ENCODE measurements at regions not wholly inside any gene's neighbourhood (a gene's known extent, or its start where the extent isn't known, plus 50 kb on each side); places are given as distances from the start of the nearest gene placed in this dataset.
A peak's percentile ranks its signal among the peaks of the same experiment; 100 is the strongest.

GRCh38 chr10:23493711-23494110, 54.8 kb downstream of the OTUD1 start:
- DNase-seq (ENCODE audit: low read depth): no peak

- no peak for DNase-seq (ENCODE audit: low read depth)
These were observed 57.9 kb downstream of the OTUD1 start for GRCh38 chr10:23496727-23497126.

DNA sequence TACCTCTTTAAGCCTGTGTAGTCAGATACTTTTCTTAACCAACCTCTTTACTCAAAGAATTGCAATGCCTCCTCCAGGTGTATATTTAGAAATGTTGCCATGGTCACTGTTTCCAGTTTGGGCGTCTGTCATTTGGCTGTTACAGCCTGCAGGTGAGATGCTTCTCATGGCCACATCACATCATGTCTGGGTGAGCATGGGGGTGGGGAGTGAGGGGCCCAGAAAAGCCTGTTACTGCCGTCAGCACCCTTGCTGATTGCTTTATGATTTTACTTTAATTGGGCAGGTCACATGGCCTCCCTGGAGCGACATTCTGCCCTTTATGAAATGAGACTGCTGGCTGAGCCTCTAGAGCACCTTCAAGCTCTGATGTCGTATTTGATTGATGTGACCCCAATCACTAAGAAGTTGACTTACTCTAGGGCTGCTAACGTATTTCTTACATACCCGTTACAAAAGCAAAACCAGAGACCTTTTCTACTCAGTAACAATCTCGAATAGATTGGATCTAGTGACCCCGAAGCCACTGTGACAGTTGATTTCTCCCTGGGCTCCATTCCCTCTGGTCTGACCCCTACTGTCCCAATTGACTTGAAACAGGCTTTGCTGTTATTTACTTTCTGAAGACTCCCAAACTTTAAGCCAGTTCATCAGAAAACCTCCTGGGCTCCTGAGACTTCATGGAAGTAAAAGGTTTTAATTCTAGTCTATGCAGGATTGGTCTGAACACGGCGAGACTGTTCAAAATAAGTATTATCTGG, 60.7 kb downstream of the OTUD1 start:
- no peak for DNase-seq (ENCODE audit: low read depth)

- DNase-seq (ENCODE audit: low read depth): no peak
These were observed 67.1 kb downstream of the OTUD1 start for GRCh38 chr10:23505797-23506465.

DNA sequence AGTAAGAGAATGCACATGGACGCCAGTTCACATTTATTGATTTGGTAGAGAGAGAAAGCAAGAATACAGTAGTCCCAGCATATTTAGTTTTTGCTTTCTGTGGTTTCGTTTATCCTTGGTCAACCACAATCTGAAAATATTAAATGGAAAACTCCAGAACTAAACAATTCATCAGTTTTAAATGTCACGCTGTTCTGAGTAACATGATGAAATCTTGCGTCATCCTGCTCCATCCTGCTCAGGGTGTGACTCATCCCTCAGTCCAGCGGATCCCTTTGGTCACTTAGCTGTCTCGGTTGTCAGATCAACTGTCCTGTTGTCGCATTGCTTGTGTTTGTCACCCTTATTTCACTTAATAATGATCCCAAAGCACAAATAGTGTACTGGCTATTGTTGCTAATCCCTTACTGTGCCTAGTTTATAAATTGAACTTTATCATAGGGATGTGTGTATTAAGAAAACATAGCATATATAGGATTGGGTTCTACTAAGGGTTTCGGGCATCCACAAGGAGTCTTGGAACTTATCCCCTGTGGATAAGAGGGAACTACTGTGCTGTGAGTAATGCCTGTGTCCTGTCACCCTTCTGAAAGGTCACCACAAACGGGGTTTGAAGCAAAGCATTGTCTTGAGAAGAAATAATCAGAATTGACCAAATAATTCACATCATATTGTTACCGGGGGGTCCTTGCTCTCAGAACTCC, 73.6 kb downstream of the OTUD1 start:
- DNase-seq (ENCODE audit: low read depth): peak; percentile 87

DNA sequence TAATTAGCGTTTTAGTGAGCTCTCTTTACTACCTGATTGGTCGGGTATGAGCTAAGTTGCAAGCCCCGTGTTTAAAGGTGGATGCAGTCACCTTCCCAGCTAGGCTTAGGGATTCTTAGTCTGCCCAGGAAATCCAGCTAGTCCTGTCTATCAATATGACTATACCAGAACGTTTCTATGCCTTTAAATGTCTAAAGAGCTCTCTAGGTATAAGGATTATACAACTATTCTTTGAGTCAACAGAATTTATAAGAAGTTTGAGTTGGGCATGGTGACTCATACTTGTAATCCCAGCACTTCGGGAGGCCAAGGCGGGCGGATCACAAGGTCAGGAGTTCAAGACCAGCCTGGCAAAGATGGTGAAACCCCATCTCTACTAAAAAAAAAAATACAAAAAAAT, 74.7 kb downstream of the OTUD1 start:
- peak; percentile 12 for DNase-seq (ENCODE audit: low read depth)

GRCh38 chr10:23514321-23514720, 75.4 kb downstream of the OTUD1 start:
- peak; percentile 77 for DNase-seq (ENCODE audit: low read depth)

GRCh38 chr10:23516530-23516929, 77.7 kb downstream of the OTUD1 start:
- peak; percentile 54 for DNase-seq (ENCODE audit: low read depth)

- DNase-seq (ENCODE audit: low read depth): no peak
These were observed 78.3 kb downstream of the OTUD1 start for GRCh38 chr10:23517155-23517554.

GRCh38 chr10:23521735-23522134, 82.9 kb downstream of the OTUD1 start:
- no peak for DNase-seq (ENCODE audit: low read depth)

DNA sequence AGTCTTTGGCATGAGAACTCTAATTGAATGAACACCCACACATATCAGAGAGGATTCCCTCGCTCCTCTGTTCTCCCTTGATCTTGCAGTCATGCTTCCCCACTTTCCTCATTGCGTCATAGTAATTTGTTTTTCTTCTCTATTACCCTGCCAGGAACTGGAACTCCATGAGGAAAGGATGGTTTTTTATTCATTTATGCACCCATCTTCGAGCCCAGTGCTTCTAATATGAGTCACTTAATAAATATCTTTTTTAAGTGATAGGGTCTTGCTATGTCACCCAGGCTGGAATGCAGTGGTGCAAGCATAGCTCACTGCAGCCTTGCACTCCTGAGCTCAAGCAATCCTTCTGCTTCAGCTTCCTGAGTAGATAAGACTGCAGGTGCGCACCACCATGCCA, 83.5 kb downstream of the OTUD1 start:
- DNase-seq (ENCODE audit: low read depth): peak; percentile 9

GRCh38 chr10:23523251-23523650, 84.4 kb downstream of the OTUD1 start:
- DNase-seq (ENCODE audit: low read depth): peak; percentile 14

- peak; percentile 34 for DNase-seq (ENCODE audit: low read depth)
These were observed 86.5 kb downstream of the OTUD1 start for GRCh38 chr10:23525406-23525805.

DNA sequence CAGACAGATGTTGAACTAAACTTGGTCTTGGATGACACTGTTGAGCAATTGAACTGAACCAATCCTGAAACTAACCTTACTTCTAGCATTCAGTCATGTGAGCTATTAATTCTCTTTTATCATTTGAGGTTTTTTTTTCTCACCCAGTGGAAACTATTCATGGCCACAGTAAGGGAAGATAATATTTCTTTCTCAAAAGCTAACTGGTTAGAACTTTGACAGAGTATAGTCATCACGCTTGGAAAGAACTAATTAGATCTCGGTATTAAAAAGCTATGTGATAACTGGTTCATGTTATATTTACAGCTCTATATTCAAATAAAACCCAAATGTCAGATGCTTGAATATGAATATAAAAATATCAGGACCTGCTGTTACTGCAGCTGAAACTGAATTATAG, 89.5 kb downstream of the OTUD1 start:
- no peak for DNase-seq (ENCODE audit: low read depth)

DNA sequence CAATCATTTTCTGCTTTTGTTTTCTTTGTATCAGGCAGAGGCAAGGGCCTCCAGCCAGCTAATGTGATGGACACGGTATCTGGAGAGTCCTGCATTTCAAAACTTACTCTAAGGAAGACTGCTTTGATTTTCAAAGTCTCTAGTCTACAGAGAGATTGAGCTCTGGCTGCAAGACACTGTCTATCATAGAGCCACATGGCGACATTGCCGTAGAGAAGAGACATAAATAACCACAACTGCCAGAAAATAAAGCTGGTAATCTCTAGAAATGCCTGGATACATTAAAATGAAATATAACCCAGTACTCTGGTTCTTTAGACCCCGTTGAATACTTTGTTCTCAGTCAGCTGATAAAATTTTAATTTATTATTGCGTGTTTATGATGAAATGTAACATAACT, 90.8 kb downstream of the OTUD1 start:
- no peak for DNase-seq (ENCODE audit: low read depth)

DNA sequence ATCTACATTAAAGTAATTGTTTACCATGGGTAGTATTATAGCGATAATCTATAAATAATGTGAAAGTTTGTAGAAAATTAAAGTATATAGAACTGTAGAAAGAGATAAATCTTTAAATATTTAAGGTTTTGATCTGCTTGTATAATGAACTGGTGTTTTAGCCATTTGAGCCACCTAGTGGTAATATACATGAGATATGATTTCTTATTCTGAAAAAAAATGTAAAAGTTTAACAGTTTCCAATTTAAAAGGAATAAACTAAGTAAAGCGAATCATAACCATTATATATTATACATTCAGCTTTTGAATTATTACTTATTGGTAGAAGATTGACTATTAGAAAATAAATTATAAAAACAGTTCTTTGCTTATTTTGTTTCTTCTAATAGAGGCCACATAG, 91.2 kb downstream of the OTUD1 start:
- peak; percentile 47 for DNase-seq (ENCODE audit: low read depth)

GRCh38 chr10:23533212-23533611, 94.3 kb downstream of the OTUD1 start:
- no peak for DNase-seq (ENCODE audit: low read depth)

DNA sequence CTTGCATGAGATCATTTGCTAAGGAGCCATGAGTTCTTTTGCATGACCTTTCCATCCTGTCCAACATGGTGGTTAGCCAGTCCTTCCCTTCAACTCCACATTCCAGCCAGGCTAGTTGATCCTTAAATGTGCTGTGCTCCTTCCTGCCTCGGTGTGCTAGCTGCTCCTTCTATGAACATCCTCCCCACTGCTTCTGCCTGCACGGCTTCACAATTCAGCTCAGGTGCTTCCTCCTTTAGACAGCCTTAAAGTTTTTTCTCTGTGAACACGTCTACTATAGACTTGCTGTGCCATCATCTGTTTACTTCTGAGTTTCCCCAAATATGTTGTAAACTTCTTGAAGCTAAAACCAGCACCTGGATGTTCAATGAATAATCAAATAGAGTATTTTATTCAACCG, 95.5 kb downstream of the OTUD1 start:
- no peak for DNase-seq (ENCODE audit: low read depth)

DNA sequence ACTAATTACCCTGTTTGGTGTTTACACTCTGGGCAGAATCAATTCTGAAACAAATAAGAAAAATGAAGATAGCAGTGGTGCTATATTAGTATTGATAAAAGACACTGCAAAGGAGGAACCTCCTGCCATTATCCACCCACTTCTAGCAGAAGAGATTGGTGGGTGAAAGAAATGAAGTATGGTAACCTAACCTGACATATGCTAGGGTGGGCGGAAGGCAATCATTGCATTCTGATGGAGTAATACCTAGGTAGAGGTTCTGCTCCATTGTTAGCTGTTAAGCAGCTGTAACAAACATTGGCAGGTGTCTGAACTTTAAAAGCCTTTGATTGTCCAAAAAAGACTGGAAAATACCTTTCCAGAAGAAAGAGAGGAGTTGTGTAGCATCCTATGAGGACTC, 95.9 kb downstream of the OTUD1 start:
- DNase-seq (ENCODE audit: low read depth): no peak

- peak; percentile 20 for DNase-seq (ENCODE audit: low read depth)
These were observed 96.5 kb downstream of the OTUD1 start for GRCh38 chr10:23535381-23535780.

DNA sequence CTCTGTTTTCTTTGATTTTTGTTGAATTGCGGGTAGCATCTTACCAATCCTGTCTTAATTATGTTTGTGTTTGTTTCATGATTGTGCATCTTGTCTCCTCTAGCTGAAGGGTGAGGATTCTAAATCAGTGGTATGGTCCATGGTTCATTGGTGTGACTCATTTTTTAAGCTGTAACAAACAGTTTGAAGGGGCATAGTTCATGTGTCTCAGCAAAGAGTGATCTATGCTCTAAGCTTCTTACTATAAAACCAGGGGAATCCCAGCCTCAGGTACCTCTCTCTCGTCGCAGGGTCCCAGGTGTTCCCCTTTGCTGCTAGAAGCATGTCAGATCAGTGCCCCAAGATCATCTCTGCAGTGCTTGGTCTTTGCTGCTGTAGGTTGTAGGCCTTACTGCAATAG, 100.1 kb downstream of the OTUD1 start:
- no peak for DNase-seq (ENCODE audit: low read depth)

DNA sequence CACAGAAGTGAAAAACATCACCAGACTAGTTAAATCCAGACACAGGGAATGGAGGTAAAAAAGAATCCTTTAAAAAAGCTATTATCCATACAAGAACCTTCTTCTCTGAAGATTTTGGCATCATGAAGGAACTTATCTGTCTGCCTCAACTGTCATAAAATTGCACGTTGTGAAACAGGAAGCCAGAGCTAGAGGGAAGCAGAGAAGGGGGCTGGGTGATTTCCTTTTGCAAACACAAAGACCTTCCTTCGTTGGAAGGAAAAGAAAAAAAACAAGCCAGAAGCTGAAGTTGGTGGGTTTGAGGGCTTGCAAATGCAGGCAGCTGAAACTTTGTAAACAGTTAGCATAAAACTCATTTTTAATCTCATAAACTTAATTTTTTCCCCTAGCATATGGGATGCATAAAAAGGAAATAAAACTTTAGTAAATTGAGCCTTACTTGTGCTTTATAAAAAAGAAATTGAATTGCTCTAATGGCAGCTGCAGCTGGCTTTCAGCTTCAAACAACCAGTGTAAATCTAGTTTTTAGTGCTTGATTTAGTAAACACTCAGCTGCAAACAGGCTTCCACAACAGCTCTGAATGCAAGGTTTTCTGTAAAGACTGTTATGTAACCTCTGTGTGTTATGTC, 101.6 kb downstream of the OTUD1 start:
- no peak for DNase-seq (ENCODE audit: low read depth)
